Muscle layer of colon (tissue), 2 donors: ENCODE measurements at regions not wholly inside any gene's neighbourhood (a gene's known extent, or its start where the extent isn't known, plus 50 kb on each side); places are given as distances from the start of the nearest gene placed in this dataset.
"Not testable (repeated sequence)": the region's sequence is repeated elsewhere in the genome, so short reads cannot be mapped to it uniquely, and the experiment has no call there.

ENCODE experiments used
- H3K27ac ChIP-seq: one replicate; pipeline ENCODE4 v1.7.0; 2013; ENCODE audit warnings: low read depth, mild to moderate bottlenecking, low read length, moderate library complexity
- H3K27me3 ChIP-seq, 2 donors: one replicate each; pipeline ENCODE4 v1.7.0; 2013; ENCODE audit warnings: low read length in 2 of 2, mild to moderate bottlenecking in 2 of 2; ENCODE audit not compliant: insufficient read depth in 2 of 2, control insufficient read depth in 1 of 2
- H3K36me3 ChIP-seq: one replicate; pipeline ENCODE4 v1.7.0; 2013; ENCODE audit warnings: mild to moderate bottlenecking, low read length; ENCODE audit not compliant: insufficient read depth
- H3K4me1 ChIP-seq: one replicate; pipeline ENCODE4 v1.7.0; 2013; ENCODE audit warnings: mild to moderate bottlenecking, low read length; ENCODE audit not compliant: insufficient read depth
- H3K4me3 ChIP-seq, 2 donors: one replicate each; pipeline ENCODE4 v1.7.0; 2013; ENCODE audit warnings: low read length in 2 of 2, low read depth in 1 of 2, mild to moderate bottlenecking in 1 of 2, moderate library complexity in 1 of 2
- H3K9ac ChIP-seq: one replicate; pipeline ENCODE4 v1.7.0; 2013; ENCODE audit warnings: low read length
- H3K9me3 ChIP-seq: one replicate; pipeline ENCODE4 v1.7.0; 2013; ENCODE audit warnings: mild to moderate bottlenecking, low read length
- donor health status: abdominal sarcoma.
- donor health status: Adenocarcinoma of cecum.

GRCh38 chr5:33188089-33188488 lies 252.7 kb upstream of the TARS1 start:
- Histone ChIP-seq H3K4me1 (no peaks in the 10 kb centered on the region), H3K27me3 (no peaks in the 10 kb centered on the region), H3K9me3 (no peaks in the 10 kb centered on the region), H3K36me3 (no peaks in the 10 kb centered on the region), H3K27ac (no peak overlapping the region), H3K4me3 (no peak overlapping the region), H3K9ac (no peak overlapping the region)

- H3K9ac ChIP-seq, result no peak overlapping the region
- H3K4me1 ChIP-seq, result no peaks in the 10 kb centered on the region
- H3K27ac ChIP-seq, result no peak overlapping the region
- no peak overlapping the region for H3K4me3 ChIP-seq
- no peaks in the 10 kb centered on the region for H3K9me3 ChIP-seq
- H3K27me3 ChIP-seq, result no peaks in the 10 kb centered on the region
- H3K36me3 ChIP-seq, result no peaks in the 10 kb centered on the region
These were observed 245.9 kb upstream of the TARS1 start for GRCh38 chr5:33194914-33195313.

GRCh38 chr5:33195431-33196165 lies 245.2 kb upstream of the TARS1 start:
- no peak overlapping the region for H3K4me3 ChIP-seq
- no peaks in the 10 kb centered on the region for H3K4me1 ChIP-seq
- no peak overlapping the region for H3K9ac ChIP-seq
- H3K27me3 ChIP-seq, result no peaks in the 10 kb centered on the region
- H3K36me3 ChIP-seq, result no peaks in the 10 kb centered on the region
- no peaks in the 10 kb centered on the region for H3K9me3 ChIP-seq
- H3K27ac ChIP-seq, result no peak overlapping the region

- Histone ChIP-seq H3K27ac (no peak overlapping the region), H3K9ac (no peak overlapping the region), H3K36me3 (no peaks in the 10 kb centered on the region), H3K27me3 (no peaks in the 10 kb centered on the region), H3K4me3 (no peak overlapping the region), H3K9me3 (no peaks in the 10 kb centered on the region), H3K4me1 (no peaks in the 10 kb centered on the region)
These were observed 241.9 kb upstream of the TARS1 start for GRCh38 chr5:33198836-33199235.

DNA sequence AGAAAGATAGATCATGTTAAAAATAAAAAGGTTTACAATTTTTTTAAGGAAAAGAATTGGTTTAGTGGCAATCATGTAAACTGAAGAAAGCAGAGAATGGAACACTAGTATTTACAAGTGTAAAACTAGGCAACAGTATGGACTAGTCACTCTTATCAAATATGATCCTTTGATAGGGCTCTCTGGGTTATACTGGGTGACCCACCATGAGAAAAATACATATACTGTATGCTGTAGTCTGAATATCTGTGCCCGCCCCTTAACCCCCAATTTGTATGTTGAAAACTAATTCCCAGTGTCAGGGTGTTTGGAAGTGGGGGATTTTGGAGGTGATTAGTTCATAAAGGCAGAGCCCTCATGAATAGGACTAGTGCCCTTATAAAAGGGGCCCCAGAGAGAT lies 236.8 kb upstream of the TARS1 start:
- no peak overlapping the region for H3K4me3 ChIP-seq
- H3K27me3 ChIP-seq, result no peaks in the 10 kb centered on the region
- H3K4me1 ChIP-seq, result peaks cover 7% of the 10 kb centered on the region
- H3K9me3 ChIP-seq, result no peaks in the 10 kb centered on the region
- H3K36me3 ChIP-seq, result no peaks in the 10 kb centered on the region
- no peak overlapping the region for H3K9ac ChIP-seq
- H3K27ac ChIP-seq, result no peak overlapping the region

- Histone ChIP-seq H3K27me3 (no peaks in the 10 kb centered on the region), H3K9ac (no peak overlapping the region), H3K4me3 (no peak overlapping the region), H3K36me3 (no peaks in the 10 kb centered on the region), H3K27ac (no peak overlapping the region), H3K9me3 (no peaks in the 10 kb centered on the region), H3K4me1 (peaks cover 7% of the 10 kb centered on the region)
These were observed 235.7 kb upstream of the TARS1 start for GRCh38 chr5:33205079-33205478.

DNA sequence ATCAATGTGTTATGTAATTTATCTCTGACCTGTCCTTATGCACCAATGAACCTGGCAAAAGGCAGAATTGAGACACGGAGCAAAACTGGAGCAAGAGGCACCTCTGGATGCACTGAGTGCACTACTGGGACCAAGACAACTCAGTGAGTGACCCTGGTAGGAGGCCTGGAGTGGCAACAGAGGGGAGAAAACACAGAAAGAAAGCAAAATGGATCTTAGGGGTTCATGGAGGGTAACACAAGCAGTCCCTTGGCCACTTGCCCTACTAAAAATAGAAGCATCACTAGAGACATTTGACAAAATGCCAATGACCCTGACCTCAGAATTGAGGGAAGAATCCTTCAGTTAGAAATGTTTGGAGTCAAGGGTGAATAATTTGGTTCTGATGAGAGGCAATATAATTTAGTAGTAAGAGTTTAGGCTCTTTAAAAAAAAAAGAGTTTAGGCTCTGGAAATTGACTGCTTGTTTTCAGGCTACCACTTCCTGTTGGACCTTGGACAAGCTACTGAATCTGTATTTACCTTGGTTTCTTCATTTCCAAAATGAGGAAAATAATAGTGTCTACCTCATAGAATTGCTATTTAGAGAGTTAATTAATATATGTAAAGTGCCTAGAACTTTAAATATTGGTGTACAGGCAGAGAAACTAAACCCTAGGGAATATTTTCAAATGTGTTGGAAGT lies 234.9 kb upstream of the TARS1 start:
- H3K9me3 ChIP-seq, result no peaks in the 10 kb centered on the region
- H3K36me3 ChIP-seq, result no peaks in the 10 kb centered on the region
- no peak overlapping the region for H3K9ac ChIP-seq
- H3K27ac ChIP-seq, result no peak overlapping the region
- no peaks in the 10 kb centered on the region for H3K27me3 ChIP-seq
- peaks cover 7% of the 10 kb centered on the region for H3K4me1 ChIP-seq
- H3K4me3 ChIP-seq, result no peak overlapping the region

GRCh38 chr5:33206962-33207506 lies 233.7 kb upstream of the TARS1 start:
- no peak overlapping the region for H3K27ac ChIP-seq
- H3K27me3 ChIP-seq, result no peaks in the 10 kb centered on the region
- no peaks in the 10 kb centered on the region for H3K36me3 ChIP-seq
- peaks cover 7% of the 10 kb centered on the region for H3K4me1 ChIP-seq
- H3K4me3 ChIP-seq, result no peak overlapping the region
- no peak overlapping the region for H3K9ac ChIP-seq
- H3K9me3 ChIP-seq, result no peaks in the 10 kb centered on the region

DNA sequence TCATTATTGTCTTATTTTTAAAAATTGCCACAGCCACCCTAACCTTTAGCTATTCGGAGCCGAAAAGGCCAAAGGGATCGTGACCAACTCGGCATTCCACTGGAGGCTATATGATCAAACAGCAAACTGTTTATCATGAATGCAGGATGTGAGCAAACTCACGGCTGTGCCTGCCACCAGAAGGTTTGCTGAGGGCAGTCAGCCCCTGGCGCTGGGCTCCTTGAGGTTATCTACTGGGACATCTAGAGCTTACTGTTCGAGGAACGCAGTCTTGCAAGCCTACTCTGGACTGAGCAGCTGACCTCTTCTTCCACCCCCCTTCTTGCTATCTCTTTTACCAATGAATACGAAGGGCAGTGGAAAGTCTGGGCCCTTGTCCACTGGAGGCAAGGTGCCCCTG lies 231.5 kb upstream of the TARS1 start:
- peaks cover 7% of the 10 kb centered on the region for H3K4me1 ChIP-seq
- no peak overlapping the region for H3K4me3 ChIP-seq
- H3K9me3 ChIP-seq, result no peaks in the 10 kb centered on the region
- no peak overlapping the region for H3K9ac ChIP-seq
- no peaks in the 10 kb centered on the region for H3K36me3 ChIP-seq
- H3K27ac ChIP-seq, result no peak overlapping the region
- H3K27me3 ChIP-seq, result no peaks in the 10 kb centered on the region

- H3K9ac ChIP-seq, H3K4me1 ChIP-seq, H3K36me3 ChIP-seq, H3K27ac ChIP-seq, H3K4me3 ChIP-seq, H3K9me3 ChIP-seq, H3K27me3 ChIP-seq: not testable (repeated sequence)
These were observed 230.5 kb upstream of the TARS1 start for GRCh38 chr5:33210221-33210620.

DNA sequence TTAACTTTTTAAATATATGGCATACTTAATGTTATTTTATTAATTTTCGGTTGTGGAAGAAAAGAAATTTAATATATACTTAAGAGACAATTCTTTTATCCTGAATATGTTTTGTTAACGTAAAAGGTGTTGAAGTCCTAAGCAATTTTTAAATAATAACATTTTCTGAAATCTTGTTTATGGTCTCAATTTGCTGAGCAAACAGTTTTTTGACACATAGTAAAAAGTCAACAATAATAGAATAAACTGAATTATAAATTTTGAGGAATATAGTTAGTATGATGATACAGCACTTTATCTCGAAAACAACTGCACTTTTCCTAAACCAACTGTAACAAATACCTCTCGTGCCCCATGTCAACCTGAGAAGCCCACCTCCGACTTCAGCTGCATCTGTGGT lies 229.8 kb upstream of the TARS1 start:
- Histone ChIP-seq H3K4me3 (no peak overlapping the region), H3K4me1 (peaks cover 2% of the 10 kb centered on the region), H3K27me3 (no peaks in the 10 kb centered on the region), H3K9me3 (no peaks in the 10 kb centered on the region), H3K36me3 (no peaks in the 10 kb centered on the region), H3K9ac (no peak overlapping the region), H3K27ac (no peak overlapping the region)

DNA sequence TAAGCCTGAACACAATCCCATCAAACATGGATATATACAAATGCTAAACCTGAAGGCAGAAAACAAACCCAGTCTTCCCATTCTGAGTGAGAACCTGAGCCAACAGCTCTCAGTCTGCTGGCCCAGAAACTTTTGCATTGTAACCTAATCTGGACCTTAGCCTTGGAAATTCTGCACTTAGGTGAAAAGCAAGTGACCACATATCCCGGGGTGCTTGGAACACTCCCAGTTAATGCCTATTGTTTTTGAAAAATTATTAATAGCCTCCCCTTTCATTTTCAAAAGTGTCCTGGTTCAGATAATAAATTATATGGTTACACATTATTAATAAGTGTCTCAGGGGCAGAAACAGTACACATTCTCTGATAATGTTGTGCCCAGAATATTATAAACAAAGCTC lies 228.3 kb upstream of the TARS1 start:
- H3K9me3 ChIP-seq, result no peaks in the 10 kb centered on the region
- H3K4me3 ChIP-seq, result no peak overlapping the region
- no peaks in the 10 kb centered on the region for H3K4me1 ChIP-seq
- H3K9ac ChIP-seq, result no peak overlapping the region
- no peaks in the 10 kb centered on the region for H3K36me3 ChIP-seq
- H3K27me3 ChIP-seq, result no peaks in the 10 kb centered on the region
- no peak overlapping the region for H3K27ac ChIP-seq
